ENCODE measurements at regions not wholly inside any gene's neighbourhood (a gene's known extent, or its start where the extent isn't known, plus 50 kb on each side); places are given as distances from the start of the nearest gene placed in this dataset.

DNA sequence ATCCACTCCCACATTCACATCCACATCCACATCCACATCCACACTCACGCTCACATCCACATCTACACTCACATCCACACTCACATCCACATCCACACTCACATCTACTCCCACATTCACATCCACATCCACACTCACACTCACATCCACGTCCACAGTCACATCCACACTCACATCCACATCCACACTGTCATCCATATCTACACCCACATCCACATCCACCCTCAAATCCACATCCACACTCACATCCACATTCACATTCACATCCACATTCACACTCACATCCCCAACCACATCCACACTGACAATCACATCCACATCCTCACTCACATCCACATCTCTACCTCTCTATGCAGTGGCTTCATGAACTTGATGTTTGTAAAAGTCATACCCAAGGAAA is 190.5 kb downstream of the IRX1 start:
- ChIA-PET POLR2A (no interaction called here), CTCF (no interaction called here)
- H3K27ac ChIP-seq (ENCODE audit: extremely low read depth, low read depth, low read length), result no peak overlapping the region
- TF ChIP-seq ZNF571 (tag by site-specific recombination; IDR thresholded peaks at IDR 0.05) (no peak), ZNF311 (tag by site-specific recombination; IDR thresholded peaks at IDR 0.05; ENCODE audit: borderline replicate concordance) (0 out of 2 replicates have a peak, but pooled peaks have one; percentile 69)
- no peaks in the 10 kb centered on the region for H3K36me3 ChIP-seq (ENCODE audit: control insufficient read depth in 2 of 2, insufficient read depth in 1 of 2, low read length in 2 of 2)
- H3K9me3 ChIP-seq (ENCODE audit: control insufficient read depth, insufficient read depth, low read depth, low read length), result no peaks in the 10 kb centered on the region
- H3K4me1 ChIP-seq (ENCODE audit: control insufficient read depth, insufficient read depth, low read length), result no peaks in the 10 kb centered on the region
- H3K4me3 ChIP-seq (ENCODE audit: low read depth, low read length), result no peak overlapping the region

DNA sequence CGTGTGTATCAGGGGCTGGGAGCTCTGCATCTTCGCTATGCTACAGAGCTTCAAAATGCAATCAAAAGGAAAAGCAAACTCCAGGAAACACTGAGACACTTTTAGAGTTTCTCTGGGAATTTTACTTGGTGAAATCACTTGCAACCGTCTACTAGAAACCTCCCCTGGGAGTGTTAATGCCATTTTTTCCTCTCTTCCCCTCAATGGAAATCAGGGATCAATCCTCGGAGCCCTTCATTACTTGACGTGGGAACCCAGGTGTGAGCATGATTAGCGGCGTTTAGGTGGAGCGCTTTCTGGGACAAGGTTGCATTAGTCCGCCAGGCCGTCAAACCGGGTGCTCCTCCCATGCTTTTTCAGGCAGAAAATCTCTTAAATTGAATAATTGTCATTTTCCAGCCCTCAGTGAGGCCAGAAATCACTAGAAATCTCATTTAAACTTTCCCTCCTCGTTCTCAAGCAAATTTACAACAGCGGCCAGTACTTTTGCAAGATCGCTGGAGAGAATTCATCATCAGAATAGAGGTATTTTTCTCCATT is 191.3 kb downstream of the IRX1 start:
- ChIA-PET CTCF (interaction anchor here (0.5 kb wide), 1 partner anchor 510 kb away, joined by 3 read pairs; no protein-coding TSS in a partner anchor), POLR2A (no interaction called here)
- no peak overlapping the region for H3K4me3 ChIP-seq (ENCODE audit: low read depth, low read length)

DNA sequence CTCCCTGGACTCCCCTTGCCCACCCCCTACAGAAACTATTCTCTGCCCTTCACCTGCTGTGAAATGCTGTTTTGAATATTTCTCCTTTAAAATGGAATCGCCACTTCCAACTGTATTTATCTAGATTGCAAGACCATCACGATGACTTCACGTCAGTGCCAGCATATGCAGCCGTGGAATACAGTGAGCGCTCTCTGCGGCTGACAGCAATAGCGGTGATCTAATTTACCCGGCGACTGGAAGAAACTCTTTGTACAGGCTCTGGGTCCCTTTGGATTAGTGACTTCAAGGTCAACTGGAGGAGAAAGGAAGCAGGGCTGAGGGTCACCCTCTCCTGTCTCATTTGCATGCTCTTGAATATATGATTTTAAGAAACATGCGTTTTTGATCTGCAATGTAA is 192.0 kb downstream of the IRX1 start:
- CTCF ChIA-PET, result no interaction called here
- Histone ChIP-seq H3K9me3 (ENCODE audit: control insufficient read depth, insufficient read depth, low read depth, low read length) (no peaks in the 10 kb centered on the region), H3K36me3 (ENCODE audit: control insufficient read depth in 2 of 2, insufficient read depth in 1 of 2, low read length in 2 of 2) (no peaks in the 10 kb centered on the region), H3K4me1 (ENCODE audit: control insufficient read depth, insufficient read depth, low read length) (no peaks in the 10 kb centered on the region), H3K4me3 (ENCODE audit: low read depth, low read length) (no peak overlapping the region), H3K27ac (ENCODE audit: extremely low read depth, low read depth, low read length) (no peak overlapping the region)
- POLR2A ChIA-PET, result interaction anchor here (0.6 kb wide), 1 partner anchor 60 kb away, joined by 3 read pairs; no protein-coding TSS in a partner anchor
- TF ChIP-seq ZNF792 (tag by site-specific recombination; IDR thresholded peaks at IDR 0.05) (no peak), HOXD13 (CRISPR knock-in tag; IDR thresholded peaks at IDR 0.05; ENCODE audit: borderline replicate concordance) (no peak), ZNF214 (tag by site-specific recombination; IDR thresholded peaks at IDR 0.05; ENCODE audit: borderline replicate concordance) (no peak), EGR2 (tag by site-specific recombination; IDR thresholded peaks at IDR 0.05; ENCODE audit: low read depth) (no peak), ZNF23 (tag by site-specific recombination; IDR thresholded peaks at IDR 0.05; ENCODE audit: borderline replicate concordance) (no peak), ZBTB21 (tag by site-specific recombination; IDR thresholded peaks at IDR 0.05) (no peak), ZNF596 (tag by site-specific recombination; IDR thresholded peaks at IDR 0.05) (no peak), GLIS2 (tag by site-specific recombination; IDR thresholded peaks at IDR 0.05) (no peak), ZNF16 (tag by site-specific recombination; IDR thresholded peaks at IDR 0.05; ENCODE audit: low read depth) (no peak)

More for the DNA sequence above, 191.3 kb downstream of the IRX1 start:
- TF ChIP-seq ZNF610 (tag by site-specific recombination; IDR thresholded peaks at IDR 0.05; ENCODE audit: borderline replicate concordance) (no peak), ZNF266 (tag by site-specific recombination; IDR thresholded peaks at IDR 0.05; ENCODE audit: low read depth) (no peak)
- TF ChIP-seq, protein P1, sequence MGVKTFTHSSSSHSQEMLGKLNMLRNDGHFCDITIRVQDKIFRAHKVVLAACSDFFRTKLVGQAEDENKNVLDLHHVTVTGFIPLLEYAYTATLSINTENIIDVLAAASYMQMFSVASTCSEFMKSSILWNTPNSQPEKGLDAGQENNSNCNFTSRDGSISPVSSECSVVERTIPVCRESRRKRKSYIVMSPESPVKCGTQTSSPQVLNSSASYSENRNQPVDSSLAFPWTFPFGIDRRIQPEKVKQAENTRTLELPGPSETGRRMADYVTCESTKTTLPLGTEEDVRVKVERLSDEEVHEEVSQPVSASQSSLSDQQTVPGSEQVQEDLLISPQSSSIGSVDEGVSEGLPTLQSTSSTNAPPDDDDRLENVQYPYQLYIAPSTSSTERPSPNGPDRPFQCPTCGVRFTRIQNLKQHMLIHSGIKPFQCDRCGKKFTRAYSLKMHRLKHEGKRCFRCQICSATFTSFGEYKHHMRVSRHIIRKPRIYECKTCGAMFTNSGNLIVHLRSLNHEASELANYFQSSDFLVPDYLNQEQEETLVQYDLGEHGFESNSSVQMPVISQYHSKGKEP (tag by site-specific recombination; IDR thresholded peaks at IDR 0.05), result no peak
- H3K9me3 ChIP-seq (ENCODE audit: control insufficient read depth, insufficient read depth, low read depth, low read length), result no peaks in the 10 kb centered on the region
- H3K36me3 ChIP-seq (ENCODE audit: control insufficient read depth in 2 of 2, insufficient read depth in 1 of 2, low read length in 2 of 2), result no peaks in the 10 kb centered on the region
- no peak overlapping the region for H3K27ac ChIP-seq (ENCODE audit: extremely low read depth, low read depth, low read length)
- H3K4me1 ChIP-seq (ENCODE audit: control insufficient read depth, insufficient read depth, low read length), result no peaks in the 10 kb centered on the region

DNA sequence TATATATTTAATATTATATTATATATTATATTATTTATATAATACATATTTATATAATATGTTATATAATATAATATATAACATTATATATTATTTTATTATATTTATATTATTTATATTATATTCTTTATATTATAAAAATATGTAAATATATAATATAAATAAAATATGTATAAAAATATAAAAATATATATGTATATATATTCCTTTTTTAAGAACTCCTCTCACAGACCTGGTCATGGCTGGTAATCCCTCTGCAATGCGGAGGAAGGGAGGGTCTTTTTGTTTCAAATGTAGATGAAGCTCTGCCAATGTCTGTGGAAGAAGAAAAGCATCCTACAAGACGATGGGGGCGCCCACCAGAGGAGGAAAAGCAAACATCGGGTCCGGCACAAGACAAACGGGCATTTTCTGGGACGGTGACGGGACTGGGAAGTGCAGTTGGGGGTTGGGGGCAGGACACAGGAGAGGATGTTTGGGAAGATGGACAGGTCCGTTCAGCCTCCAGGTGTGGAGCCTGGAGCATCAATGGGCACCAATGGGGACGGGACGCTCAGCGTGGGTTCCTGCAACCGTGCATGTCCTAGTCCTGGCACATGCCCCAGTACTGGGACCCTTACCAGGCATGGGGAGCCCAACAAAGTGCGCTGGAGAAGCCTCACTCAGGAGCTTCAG is 194.0 kb downstream of the IRX1 start:
- POLR2A ChIA-PET, result no interaction called here
- H3K9me3 ChIP-seq (ENCODE audit: control insufficient read depth, insufficient read depth, low read depth, low read length), result no peaks in the 10 kb centered on the region
- CTCF ChIA-PET, result interaction anchor here (0.8 kb wide), 1 partner anchor 50 kb away, joined by 4 read pairs; no protein-coding TSS in a partner anchor
- no peak overlapping the region for H3K27ac ChIP-seq (ENCODE audit: extremely low read depth, low read depth, low read length)
- no peaks in the 10 kb centered on the region for H3K36me3 ChIP-seq (ENCODE audit: control insufficient read depth in 2 of 2, insufficient read depth in 1 of 2, low read length in 2 of 2)
- H3K4me3 ChIP-seq (ENCODE audit: low read depth, low read length), result no peak overlapping the region
- no peaks in the 10 kb centered on the region for H3K4me1 ChIP-seq (ENCODE audit: control insufficient read depth, insufficient read depth, low read length)
- TF ChIP-seq ZNF138 (tag by site-specific recombination; IDR thresholded peaks at IDR 0.05; ENCODE audit: borderline replicate concordance) (no peak), ZNF623 (tag by site-specific recombination; IDR thresholded peaks at IDR 0.05) (no peak), ZNF701 (tag by site-specific recombination; IDR thresholded peaks at IDR 0.05) (no peak), ZNF416 (tag by site-specific recombination; IDR thresholded peaks at IDR 0.05) (no peak), ZNF404 (tag by site-specific recombination; IDR thresholded peaks at IDR 0.05) (no peak), KLF8 (tag by site-specific recombination; IDR thresholded peaks at IDR 0.05) (no peak), KLF7 (tag by site-specific recombination; IDR thresholded peaks at IDR 0.05; ENCODE audit: borderline replicate concordance) (no peak), ZNF214 (tag by site-specific recombination; IDR thresholded peaks at IDR 0.05; ENCODE audit: borderline replicate concordance) (no peak), ZNF514 (tag by site-specific recombination; IDR thresholded peaks at IDR 0.05) (no peak), ZNF266 (tag by site-specific recombination; IDR thresholded peaks at IDR 0.05; ENCODE audit: low read depth) (no peak), ZNF169 (tag by site-specific recombination; IDR thresholded peaks at IDR 0.05) (no peak), RBAK (tag by site-specific recombination; IDR thresholded peaks at IDR 0.05) (no peak), ZNF426 (tag by site-specific recombination; IDR thresholded peaks at IDR 0.05) (no peak), ZEB2 (tag by site-specific recombination; IDR thresholded peaks at IDR 0.05) (no peak)
